ENCODE measurements at regions not wholly inside any gene's neighbourhood (a gene's known extent, or its start where the extent isn't known, plus 50 kb on each side); places are given as distances from the start of the nearest gene placed in this dataset.
"Not testable (repeated sequence)": the region's sequence is repeated elsewhere in the genome, so short reads cannot be mapped to it uniquely, and the experiment has no call there.

DNA sequence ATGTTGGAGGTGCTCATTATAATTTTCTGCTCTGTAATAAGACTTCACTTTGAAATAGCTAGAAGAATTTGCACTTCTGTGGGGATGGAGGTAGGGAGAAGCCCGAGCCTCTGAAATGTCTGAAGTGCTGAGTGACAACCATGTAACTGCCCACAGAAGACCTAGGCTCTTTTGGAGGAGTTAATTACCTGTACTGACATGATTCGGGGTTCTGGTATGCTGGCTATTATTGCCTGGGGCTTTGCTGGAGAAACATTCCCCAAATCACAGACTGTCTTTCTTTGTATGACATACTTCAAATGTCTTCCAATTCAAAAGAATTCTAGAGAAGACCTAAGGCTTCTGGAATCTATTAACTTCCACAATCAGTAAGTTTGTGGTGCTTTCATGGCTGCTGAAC, 211.2 kb upstream of the POF1B start:
- no peak for TF ChIP-seq GATA1 (IDR thresholded peaks at IDR 0.05; ENCODE audit: low read depth, low read length)
- no peak for TF ChIP-seq POLR2A (IDR thresholded peaks at IDR 0.05; ENCODE audit: low read length)
- DNase-seq: no peak

- no peak for DNase-seq
Measured at GRCh38 chrX:85573801-85574200, 194.3 kb upstream of the POF1B start.

DNA sequence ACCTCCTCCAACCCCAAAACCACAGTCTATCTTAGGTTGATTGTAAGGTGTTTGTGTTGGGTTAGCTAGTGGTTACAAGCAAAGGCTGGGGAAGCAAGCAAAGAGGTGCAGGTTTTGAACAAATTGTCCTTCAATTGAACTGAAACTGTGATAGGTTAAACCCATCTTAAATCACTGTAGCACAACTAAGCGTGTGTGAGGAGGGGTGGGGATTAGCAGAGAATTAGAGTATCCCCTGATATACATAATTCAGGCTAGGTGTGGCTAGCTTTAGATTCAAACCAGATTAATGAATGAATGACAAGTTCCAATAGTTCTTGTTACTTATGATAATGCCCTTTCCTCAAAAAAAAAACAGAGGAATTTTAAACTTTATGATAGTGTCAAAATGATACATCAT, 191.0 kb upstream of the POF1B start:
- TF ChIP-seq GATA1 (IDR thresholded peaks at IDR 0.05; ENCODE audit: low read depth, low read length): no peak
- TF ChIP-seq POLR2A (IDR thresholded peaks at IDR 0.05; ENCODE audit: low read length): no peak
- no peak for DNase-seq

More at GRCh38 chrX:85573801-85574200, 194.3 kb upstream of the POF1B start:
- TF ChIP-seq POLR2A (IDR thresholded peaks at IDR 0.05; ENCODE audit: low read length) (no peak), GATA1 (IDR thresholded peaks at IDR 0.05; ENCODE audit: low read depth, low read length) (no peak)

DNA sequence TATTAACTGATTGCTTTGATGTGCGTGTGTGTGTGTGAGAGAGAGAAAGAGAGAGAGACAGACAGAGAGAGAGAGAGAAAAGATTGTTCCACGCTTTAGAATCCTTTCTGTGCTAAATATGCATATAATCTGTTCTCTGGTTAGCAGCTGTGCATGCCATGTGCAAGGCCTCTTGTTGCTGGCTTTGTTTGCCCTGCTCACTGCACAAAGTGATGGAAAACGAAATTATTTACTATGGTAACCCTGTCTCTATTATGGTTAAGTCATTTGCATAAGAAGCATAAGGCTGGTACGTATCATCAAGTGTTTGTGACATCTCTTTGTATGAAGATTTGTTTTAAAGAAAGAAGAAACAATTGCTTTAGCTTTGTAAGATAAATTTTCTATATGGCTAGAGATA, 190.2 kb upstream of the POF1B start:
- TF ChIP-seq POLR2A (IDR thresholded peaks at IDR 0.05; ENCODE audit: low read length) (no peak), GATA1 (IDR thresholded peaks at IDR 0.05; ENCODE audit: low read depth, low read length) (no peak)
- DNase-seq: no peak

- no peak for TF ChIP-seq POLR2A (IDR thresholded peaks at IDR 0.05; ENCODE audit: low read length)
- no peak for TF ChIP-seq GATA1 (IDR thresholded peaks at IDR 0.05; ENCODE audit: low read depth, low read length)
- DNase-seq: no peak
Measured at GRCh38 chrX:85569096-85569495, 189.6 kb upstream of the POF1B start.

DNA sequence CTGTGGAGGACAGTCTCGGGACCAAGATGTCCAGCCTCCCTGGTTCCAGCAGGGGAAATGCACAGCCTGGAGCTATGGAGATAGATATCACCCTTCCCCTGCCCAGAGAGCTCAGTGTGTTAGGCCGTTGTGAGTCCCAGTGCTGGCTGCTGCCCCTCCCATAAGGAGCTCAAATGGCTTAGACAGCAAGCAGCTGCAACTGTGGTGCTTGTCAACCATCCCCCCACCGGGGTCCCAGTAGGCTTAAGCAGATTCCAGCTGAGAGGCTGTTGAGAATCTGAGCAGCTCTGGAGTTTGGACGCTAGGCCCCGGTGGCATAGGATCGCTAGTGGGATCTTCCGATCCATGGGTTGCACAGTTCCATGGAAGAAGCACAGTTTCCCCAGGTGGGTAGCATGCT, 181.8 kb upstream of the POF1B start:
- TF ChIP-seq POLR2A (IDR thresholded peaks at IDR 0.05; ENCODE audit: low read length) (no peak), GATA1 (IDR thresholded peaks at IDR 0.05; ENCODE audit: low read depth, low read length) (no peak)
- DNase-seq: no peak

DNA sequence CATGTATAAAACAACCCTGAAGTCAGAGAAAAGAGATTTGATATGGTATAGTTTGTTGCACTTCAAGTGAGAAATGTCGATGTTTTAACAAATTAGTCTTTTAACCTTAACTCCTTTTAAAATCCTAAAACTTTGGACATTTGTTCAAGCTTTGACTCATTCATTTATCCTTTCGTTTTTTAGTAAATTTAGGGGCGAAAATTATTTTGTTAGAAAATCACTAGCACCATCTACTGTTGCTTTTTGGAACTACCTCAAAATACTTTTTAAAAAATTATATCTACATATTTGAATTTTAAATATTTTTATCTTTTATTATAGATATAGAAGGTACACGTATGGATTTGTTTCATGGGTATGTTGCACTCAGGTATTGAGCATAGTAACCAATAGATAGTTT, 165.1 kb upstream of the POF1B start:
- no peak for TF ChIP-seq GATA1 (IDR thresholded peaks at IDR 0.05; ENCODE audit: low read depth, low read length)
- no peak for TF ChIP-seq POLR2A (IDR thresholded peaks at IDR 0.05; ENCODE audit: low read length)

DNA sequence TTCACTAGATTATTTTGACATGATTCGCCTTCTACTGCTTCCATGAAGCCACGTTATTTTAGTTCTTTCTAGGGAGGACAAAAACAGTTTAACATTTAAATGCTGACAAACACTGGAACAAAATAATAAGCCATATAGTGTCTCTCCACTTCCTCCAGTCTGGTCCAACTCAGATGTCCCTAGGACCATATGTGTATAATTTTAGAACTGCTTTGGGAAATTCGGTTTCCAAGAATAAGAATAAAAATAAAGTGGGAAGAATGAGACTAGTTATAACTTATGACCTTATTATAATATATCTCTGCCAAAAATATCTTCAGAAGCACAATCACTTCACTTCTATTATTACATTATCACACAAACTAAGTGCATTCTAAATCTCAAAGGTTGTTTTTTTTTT, 164.4 kb upstream of the POF1B start:
- no peak for DNase-seq
- no peak for TF ChIP-seq POLR2A (IDR thresholded peaks at IDR 0.05; ENCODE audit: low read length)
- no peak for TF ChIP-seq GATA1 (IDR thresholded peaks at IDR 0.05; ENCODE audit: low read depth, low read length)

More for the DNA sequence above, 165.1 kb upstream of the POF1B start:
- peak in 1 of 2 experiments; percentile 0 for DNase-seq

DNA sequence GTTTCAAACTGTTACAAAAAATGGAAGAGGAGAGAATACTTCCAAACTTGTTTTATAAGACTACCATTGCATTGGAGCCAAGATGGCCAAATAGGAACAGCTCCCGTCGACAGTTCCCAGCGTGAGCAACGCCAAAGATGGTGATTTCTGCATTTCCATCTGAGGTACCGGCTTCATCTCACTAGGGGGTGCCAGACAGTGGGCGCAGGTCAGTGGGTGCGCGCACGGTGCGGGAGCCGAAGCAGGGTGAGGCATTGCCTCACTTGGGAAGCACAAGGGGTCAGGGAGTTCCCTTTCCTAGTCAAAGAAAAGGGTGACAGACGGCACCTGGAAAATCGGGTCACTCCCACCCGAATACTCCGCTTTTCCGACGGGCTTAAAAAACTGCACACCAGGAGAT, 149.7 kb upstream of the POF1B start:
- not testable (repeated sequence) for DNase-seq

DNA sequence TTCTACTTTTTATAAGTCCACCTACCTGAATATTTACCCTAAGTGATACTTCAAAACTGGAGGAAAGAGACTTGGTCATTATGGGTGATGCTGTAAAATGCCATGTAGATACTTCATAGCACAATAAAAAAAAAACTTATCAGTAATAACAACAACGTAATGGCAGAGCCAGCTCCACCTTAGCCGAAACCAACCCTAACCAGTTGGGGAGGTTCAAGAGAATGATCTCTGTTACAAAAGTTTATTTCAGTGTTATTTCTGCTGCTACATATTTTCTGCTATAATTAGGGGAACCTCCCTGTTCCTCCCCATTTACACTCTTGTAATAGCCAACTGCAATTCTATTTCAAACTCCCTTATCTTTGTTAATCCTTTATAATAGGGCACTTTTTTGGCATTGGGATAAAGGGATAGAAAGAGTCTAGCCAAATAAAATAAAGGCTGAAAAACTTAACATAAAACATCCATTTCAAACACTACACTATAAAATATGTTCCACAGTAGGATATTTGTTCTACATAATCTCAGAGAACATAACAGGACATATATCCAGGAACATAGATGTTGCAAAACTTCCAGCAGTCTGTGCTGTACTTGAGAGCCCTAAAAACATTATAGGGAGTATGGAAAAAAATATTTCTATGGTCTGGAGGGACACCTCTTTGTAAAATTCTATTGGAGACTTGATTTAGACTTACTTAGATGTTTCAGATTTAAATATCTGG, 138.7 kb upstream of the POF1B start:
- TF ChIP-seq GATA1 (IDR thresholded peaks at IDR 0.05; ENCODE audit: low read depth, low read length) (no peak), POLR2A (IDR thresholded peaks at IDR 0.05; ENCODE audit: low read length) (no peak)
- no peak for DNase-seq

DNA sequence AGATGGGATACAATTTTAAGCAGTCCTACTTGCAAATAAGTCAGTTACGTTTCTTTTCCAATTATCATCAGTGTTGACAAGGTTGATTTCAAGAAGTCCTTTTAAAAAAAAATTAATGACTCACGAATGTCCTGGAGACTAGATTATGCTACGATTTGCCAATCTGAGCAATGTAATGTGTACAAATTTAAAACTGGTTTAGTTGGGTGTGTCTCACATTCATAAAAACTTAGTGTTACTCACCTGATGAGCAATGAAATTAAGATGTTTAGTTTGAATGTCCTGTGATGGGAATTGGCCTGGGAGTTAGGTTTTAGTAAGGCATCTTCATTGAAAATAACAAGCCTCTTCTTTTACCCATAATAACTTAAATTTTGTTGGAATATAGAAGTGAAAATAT, 136.7 kb upstream of the POF1B start:
- no peak for DNase-seq
- TF ChIP-seq GATA1 (IDR thresholded peaks at IDR 0.05; ENCODE audit: low read depth, low read length) (no peak), POLR2A (IDR thresholded peaks at IDR 0.05; ENCODE audit: low read length) (no peak)

GRCh38 chrX:85506871-85507270, 127.4 kb upstream of the POF1B start:
- TF ChIP-seq GATA1 (IDR thresholded peaks at IDR 0.05; ENCODE audit: low read depth, low read length) (no peak), POLR2A (IDR thresholded peaks at IDR 0.05; ENCODE audit: low read length) (no peak)
- no peak for DNase-seq

GRCh38 chrX:85505801-85506200, 126.3 kb upstream of the POF1B start:
- no peak for TF ChIP-seq GATA1 (IDR thresholded peaks at IDR 0.05; ENCODE audit: low read depth, low read length)
- no peak for TF ChIP-seq POLR2A (IDR thresholded peaks at IDR 0.05; ENCODE audit: low read length)
- DNase-seq: no peak

- DNase-seq: no peak
- TF ChIP-seq POLR2A (IDR thresholded peaks at IDR 0.05; ENCODE audit: low read length) (no peak), GATA1 (IDR thresholded peaks at IDR 0.05; ENCODE audit: low read depth, low read length) (no peak)
Measured at GRCh38 chrX:85504381-85504780, 124.9 kb upstream of the POF1B start.

DNA sequence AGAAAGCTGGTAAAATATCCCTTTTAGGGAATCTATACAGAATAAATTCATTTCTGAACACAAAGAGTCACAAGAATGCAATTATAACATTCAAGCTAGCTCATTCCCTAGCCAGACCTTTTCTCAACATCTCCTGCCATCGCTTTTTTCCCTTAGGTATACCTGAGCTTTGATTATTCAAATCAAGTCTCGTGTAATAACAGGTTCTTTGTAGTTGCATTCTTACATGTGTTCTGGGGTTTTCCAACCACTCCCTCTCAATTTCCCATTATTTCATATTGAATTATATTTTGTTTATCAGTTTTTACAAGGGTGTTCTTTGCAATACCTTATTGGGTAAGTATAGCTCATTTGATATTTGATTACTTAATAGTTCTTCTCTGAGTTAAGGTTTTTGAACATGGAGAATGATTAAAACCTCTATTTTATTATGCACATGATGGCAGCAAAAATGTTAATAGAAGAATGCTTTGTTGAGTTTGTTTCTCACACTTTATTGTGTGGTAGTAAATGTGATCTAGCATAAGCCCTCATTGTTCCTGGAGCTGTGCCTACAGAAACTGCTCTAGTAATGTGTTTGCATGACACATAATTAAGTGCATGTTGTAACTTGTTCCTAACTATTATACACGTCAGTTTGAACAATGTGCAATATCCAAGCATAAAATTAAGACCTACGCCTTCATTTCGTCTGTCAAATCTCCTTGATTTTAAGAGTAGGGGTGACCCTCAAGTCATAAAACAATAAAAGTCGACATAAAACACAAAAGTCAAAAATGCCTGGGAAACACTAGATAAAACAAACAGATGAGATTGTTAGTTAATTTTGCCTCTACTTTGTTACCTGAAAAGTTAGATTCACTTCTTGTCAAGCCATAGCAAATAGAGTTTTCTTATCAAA, 124.0 kb upstream of the POF1B start:
- TF ChIP-seq POLR2A (IDR thresholded peaks at IDR 0.05; ENCODE audit: low read length): no peak
- no peak for TF ChIP-seq GATA1 (IDR thresholded peaks at IDR 0.05; ENCODE audit: low read depth, low read length)
- DNase-seq: no peak

Measured in erythroblast (primary cell).